LNCaP clone FGC (cell line): ENCODE measurements at regions not wholly inside any gene's neighbourhood (a gene's known extent, or its start where the extent isn't known, plus 50 kb on each side); places are given as distances from the start of the nearest gene placed in this dataset.
A peak's percentile ranks its signal among the peaks of the same experiment; 100 is the strongest.

ENCODE experiments used
- DNase-seq: peaks from one replicate; pipeline ENCODE4 v3.0.0-alpha.2; 2011; ENCODE audit warnings: low read depth
- H3K4me3 ChIP-seq: 2 replicates; pipeline ENCODE4 v1.5.1; 2011; ENCODE audit warnings: mild to moderate bottlenecking, low read depth, low read length, control low read depth
- CTCF ChIP-seq: IDR thresholded peaks from 2 replicates; pipeline ENCODE4 v1.5.1; 2012; ENCODE audit warnings: mild to moderate bottlenecking; ENCODE audit not compliant: control insufficient read depth, insufficient read depth; ENCODE audit errors: extremely low read depth

GRCh38 chr9:28212979-28213378 lies 639.7 kb upstream of the C9orf72 start:
- H3K4me3 ChIP-seq, result no peak overlapping the region
- no peak for TF ChIP-seq CTCF
- peak; percentile 31 for DNase-seq

- H3K4me3 ChIP-seq, result no peak overlapping the region
- TF ChIP-seq CTCF, result no peak
- DNase-seq, result no peak
Observed at GRCh38 chr9:28215536-28216299, 642.4 kb upstream of the C9orf72 start.

GRCh38 chr9:28232686-28233085 lies 659.4 kb upstream of the C9orf72 start:
- no peak for DNase-seq
- H3K4me3 ChIP-seq, result no peak overlapping the region
- TF ChIP-seq CTCF, result no peak

- TF ChIP-seq CTCF, result no peak
- H3K4me3 ChIP-seq, result no peak overlapping the region
- DNase-seq, result no peak
Observed at GRCh38 chr9:28234133-28234893, 661.0 kb upstream of the C9orf72 start.

- no peak for DNase-seq
- no peak for TF ChIP-seq CTCF
- H3K4me3 ChIP-seq, result no peak overlapping the region
Observed at GRCh38 chr9:28234894-28235277, 661.6 kb upstream of the C9orf72 start.

GRCh38 chr9:28249424-28249823 lies 676.1 kb upstream of the C9orf72 start:
- DNase-seq, result no peak
- no peak overlapping the region for H3K4me3 ChIP-seq
- no peak for TF ChIP-seq CTCF
